T-helper 1 cell treated with Interleukin-12 subunit alpha and Interleukin-12 subunit beta and Interleukin-4 antibody, amounts not matched to agents 30 μg/mL and 1 μg/mL, for 36 hours (primary cell): ENCODE measurements at regions not wholly inside any gene's neighbourhood (a gene's known extent, or its start where the extent isn't known, plus 50 kb on each side); places are given as distances from the start of the nearest gene placed in this dataset.

Experiments
- H3K27ac Mint-ChIP-seq: one replicate; pipeline ENCODE4 v1.8.0; 2021; ENCODE audit warnings: mild to moderate bottlenecking, mixed read lengths
- H3K27me3 Mint-ChIP-seq: one replicate; pipeline ENCODE4 v1.8.0; 2021; ENCODE audit warnings: low read depth, mixed read lengths
- H3K36me3 Mint-ChIP-seq: one replicate; pipeline ENCODE4 v1.8.0; 2021; ENCODE audit warnings: low read depth, mixed read lengths
- H3K4me1 Mint-ChIP-seq: one replicate; pipeline ENCODE4 v1.8.0; 2021; ENCODE audit warnings: low read depth, mixed read lengths
- H3K4me3 Mint-ChIP-seq: one replicate; pipeline ENCODE4 v1.8.0; 2021; ENCODE audit warnings: mild to moderate bottlenecking, moderate library complexity, mixed read lengths
- H3K9me3 Mint-ChIP-seq: one replicate; pipeline ENCODE4 v1.8.0; 2021; ENCODE audit warnings: mixed read lengths

GRCh38 chr7:10824154-10824553, 149.5 kb upstream of the PHF14 start:
- no peaks in the 10 kb centered on the region for H3K36me3 Mint-ChIP-seq
- no peaks in the 10 kb centered on the region for H3K4me1 Mint-ChIP-seq
- no peak overlapping the region for H3K4me3 Mint-ChIP-seq
- H3K27me3 Mint-ChIP-seq: peaks cover 4% of the 10 kb centered on the region
- no peaks in the 10 kb centered on the region for H3K9me3 Mint-ChIP-seq
- no peak overlapping the region for H3K27ac Mint-ChIP-seq

- Mint-ChIP-seq H3K36me3 (no peaks in the 10 kb centered on the region), H3K27me3 (peaks cover 4% of the 10 kb centered on the region), H3K4me1 (no peaks in the 10 kb centered on the region), H3K27ac (no peak overlapping the region), H3K4me3 (no peak overlapping the region), H3K9me3 (no peaks in the 10 kb centered on the region)
Observed at GRCh38 chr7:10838228-10838627, 135.4 kb upstream of the PHF14 start.

- no peak overlapping the region for H3K27ac Mint-ChIP-seq
- H3K9me3 Mint-ChIP-seq: no peaks in the 10 kb centered on the region
- no peaks in the 10 kb centered on the region for H3K4me1 Mint-ChIP-seq
- H3K4me3 Mint-ChIP-seq: no peak overlapping the region
- H3K36me3 Mint-ChIP-seq: no peaks in the 10 kb centered on the region
- H3K27me3 Mint-ChIP-seq: no peaks in the 10 kb centered on the region
Observed at GRCh38 chr7:10845225-10845624, 128.4 kb upstream of the PHF14 start.

- H3K27ac Mint-ChIP-seq: no peak overlapping the region
- no peaks in the 10 kb centered on the region for H3K9me3 Mint-ChIP-seq
- no peaks in the 10 kb centered on the region for H3K36me3 Mint-ChIP-seq
- H3K4me1 Mint-ChIP-seq: no peaks in the 10 kb centered on the region
- H3K27me3 Mint-ChIP-seq: no peaks in the 10 kb centered on the region
- no peak overlapping the region for H3K4me3 Mint-ChIP-seq
Observed at GRCh38 chr7:10855583-10855982, 118.1 kb upstream of the PHF14 start.

- H3K4me1 Mint-ChIP-seq: no peaks in the 10 kb centered on the region
Observed at GRCh38 chr7:10860516-10860915, 113.2 kb upstream of the PHF14 start.

GRCh38 chr7:10863476-10863875, 110.2 kb upstream of the PHF14 start:
- no peaks in the 10 kb centered on the region for H3K27me3 Mint-ChIP-seq
- H3K4me3 Mint-ChIP-seq: no peak overlapping the region
- no peaks in the 10 kb centered on the region for H3K9me3 Mint-ChIP-seq
- no peak overlapping the region for H3K27ac Mint-ChIP-seq
- no peaks in the 10 kb centered on the region for H3K36me3 Mint-ChIP-seq
- H3K4me1 Mint-ChIP-seq: no peaks in the 10 kb centered on the region

More at GRCh38 chr7:10860516-10860915, 113.2 kb upstream of the PHF14 start:
- H3K4me3 Mint-ChIP-seq: no peak overlapping the region
- no peaks in the 10 kb centered on the region for H3K27me3 Mint-ChIP-seq
- H3K27ac Mint-ChIP-seq: no peak overlapping the region
- no peaks in the 10 kb centered on the region for H3K9me3 Mint-ChIP-seq
- no peaks in the 10 kb centered on the region for H3K36me3 Mint-ChIP-seq

- Mint-ChIP-seq H3K27ac (no peak overlapping the region), H3K9me3 (peaks cover 7% of the 10 kb centered on the region), H3K36me3 (no peaks in the 10 kb centered on the region), H3K4me3 (no peak overlapping the region), H3K4me1 (no peaks in the 10 kb centered on the region), H3K27me3 (peaks cover 3% of the 10 kb centered on the region)
Observed at GRCh38 chr7:10874666-10875065, 99.0 kb upstream of the PHF14 start.

GRCh38 chr7:10875080-10875479, 98.6 kb upstream of the PHF14 start:
- no peaks in the 10 kb centered on the region for H3K36me3 Mint-ChIP-seq
- H3K27ac Mint-ChIP-seq: no peak overlapping the region
- peaks cover 7% of the 10 kb centered on the region for H3K9me3 Mint-ChIP-seq
- H3K4me3 Mint-ChIP-seq: no peak overlapping the region
- H3K27me3 Mint-ChIP-seq: peaks cover 3% of the 10 kb centered on the region
- no peaks in the 10 kb centered on the region for H3K4me1 Mint-ChIP-seq

DNA sequence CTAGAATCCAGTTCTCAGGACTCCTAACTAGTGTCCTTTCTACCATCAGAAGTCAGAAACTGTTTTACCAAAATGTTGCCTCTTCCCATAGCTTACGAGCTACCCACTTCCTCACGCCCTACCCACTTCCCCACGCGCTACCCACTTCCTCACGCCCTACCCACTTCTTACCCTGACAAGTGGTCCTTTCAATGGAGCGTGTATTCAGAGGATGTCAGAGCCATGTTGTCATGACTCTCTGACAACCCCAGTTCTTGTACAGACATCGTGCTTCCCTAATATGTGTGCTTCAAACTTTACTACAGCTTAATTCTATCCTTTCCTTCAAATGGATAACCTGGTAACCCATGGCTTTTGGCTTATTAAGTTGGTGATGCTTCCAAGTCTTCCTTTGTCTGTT, 84.8 kb upstream of the PHF14 start:
- Mint-ChIP-seq H3K4me3 (no peak overlapping the region), H3K27me3 (no peaks in the 10 kb centered on the region), H3K9me3 (no peaks in the 10 kb centered on the region), H3K4me1 (peaks cover 11% of the 10 kb centered on the region), H3K27ac (no peak overlapping the region), H3K36me3 (no peaks in the 10 kb centered on the region)

DNA sequence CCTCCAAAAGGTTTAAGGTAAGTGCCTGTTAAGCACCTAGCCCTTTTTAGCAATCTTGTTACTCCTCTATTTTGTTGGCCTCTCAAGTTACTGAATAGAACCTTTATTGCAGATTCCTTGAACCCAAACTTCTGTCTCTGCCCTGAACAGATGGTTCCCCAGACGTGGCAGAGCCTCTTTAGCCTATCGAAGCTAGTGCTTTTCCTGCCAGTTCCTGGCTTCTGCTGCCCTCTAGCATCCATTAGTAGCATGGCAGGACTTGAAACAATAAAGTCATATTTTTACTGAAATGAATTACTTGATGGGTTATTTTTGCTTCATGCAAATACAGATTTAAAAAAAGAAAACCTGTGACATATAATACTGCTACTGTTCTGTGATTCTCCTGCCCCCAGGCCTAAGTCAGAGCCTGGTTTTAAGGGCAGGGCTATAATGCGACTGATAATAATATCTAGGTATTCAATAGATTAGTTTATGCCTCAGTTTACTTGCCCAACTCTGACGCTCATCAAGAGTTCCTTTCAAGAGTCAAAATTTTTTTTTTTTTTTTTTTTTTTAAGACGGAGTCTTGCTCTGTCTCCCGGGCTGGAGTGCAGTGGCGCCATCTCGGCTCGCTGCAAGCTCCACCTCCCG, 84.3 kb upstream of the PHF14 start:
- H3K27ac Mint-ChIP-seq: no peak overlapping the region

GRCh38 chr7:10908600-10908999, 65.1 kb upstream of the PHF14 start:
- no peak overlapping the region for H3K27ac Mint-ChIP-seq
- no peak overlapping the region for H3K4me3 Mint-ChIP-seq
- H3K27me3 Mint-ChIP-seq: no peaks in the 10 kb centered on the region
- peaks cover 4% of the 10 kb centered on the region for H3K9me3 Mint-ChIP-seq
- H3K4me1 Mint-ChIP-seq: no peaks in the 10 kb centered on the region
- H3K36me3 Mint-ChIP-seq: no peaks in the 10 kb centered on the region

More for the DNA sequence above, 84.3 kb upstream of the PHF14 start:
- Mint-ChIP-seq H3K4me1 (peaks cover 11% of the 10 kb centered on the region), H3K27me3 (no peaks in the 10 kb centered on the region), H3K4me3 (no peak overlapping the region), H3K36me3 (no peaks in the 10 kb centered on the region), H3K9me3 (no peaks in the 10 kb centered on the region)

GRCh38 chr7:10910447-10910846, 63.2 kb upstream of the PHF14 start:
- no peaks in the 10 kb centered on the region for H3K4me1 Mint-ChIP-seq
- H3K9me3 Mint-ChIP-seq: peaks cover 4% of the 10 kb centered on the region
- no peak overlapping the region for H3K4me3 Mint-ChIP-seq
- H3K36me3 Mint-ChIP-seq: no peaks in the 10 kb centered on the region
- no peak overlapping the region for H3K27ac Mint-ChIP-seq
- H3K27me3 Mint-ChIP-seq: peaks cover 6% of the 10 kb centered on the region

DNA sequence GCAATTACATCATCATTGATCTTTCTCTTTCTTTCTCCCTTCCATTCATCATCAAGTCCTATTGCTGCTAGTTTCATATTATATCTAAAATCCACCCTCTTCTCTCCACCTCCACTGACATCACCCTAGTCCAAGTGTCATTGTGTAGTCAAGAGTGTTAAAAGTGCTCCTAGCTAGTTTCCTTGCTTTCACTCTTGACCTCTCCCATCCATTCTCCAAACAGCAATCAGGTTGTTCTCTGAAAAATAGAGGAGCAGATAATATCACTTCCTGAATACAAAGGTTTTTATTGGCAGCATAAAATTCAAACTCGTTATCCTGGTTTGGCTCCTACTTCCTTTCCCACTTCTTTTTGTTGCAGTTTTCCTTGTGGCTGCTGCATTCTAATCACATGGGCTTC, 61.6 kb upstream of the PHF14 start:
- H3K4me1 Mint-ChIP-seq: no peaks in the 10 kb centered on the region
- no peak overlapping the region for H3K4me3 Mint-ChIP-seq
- no peak overlapping the region for H3K27ac Mint-ChIP-seq
- H3K27me3 Mint-ChIP-seq: peaks cover 6% of the 10 kb centered on the region
- no peaks in the 10 kb centered on the region for H3K36me3 Mint-ChIP-seq
- H3K9me3 Mint-ChIP-seq: peaks cover 4% of the 10 kb centered on the region

DNA sequence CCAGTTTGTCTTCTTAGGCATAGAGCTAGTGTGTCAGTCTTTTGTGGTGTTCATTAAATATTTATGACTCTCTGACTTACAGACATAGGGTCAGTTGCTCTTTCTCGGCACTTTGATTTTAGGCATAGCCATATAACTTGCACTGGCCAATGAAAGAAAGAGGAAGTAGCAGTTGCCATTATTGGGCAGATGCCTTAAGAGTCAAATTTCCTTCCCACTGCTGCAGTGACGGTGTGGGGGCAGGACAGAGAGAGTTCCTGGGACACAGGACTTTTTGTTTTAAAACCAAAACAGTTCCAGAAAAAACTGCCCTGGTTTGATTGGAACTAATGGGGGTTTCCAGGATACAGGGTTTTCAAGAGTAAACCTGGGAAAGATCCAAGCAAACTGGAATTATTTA, 60.2 kb upstream of the PHF14 start:
- peaks cover 12% of the 10 kb centered on the region for H3K27me3 Mint-ChIP-seq
- no peaks in the 10 kb centered on the region for H3K36me3 Mint-ChIP-seq
- peaks cover 4% of the 10 kb centered on the region for H3K9me3 Mint-ChIP-seq
- no peaks in the 10 kb centered on the region for H3K4me1 Mint-ChIP-seq
- H3K27ac Mint-ChIP-seq: no peak overlapping the region
- H3K4me3 Mint-ChIP-seq: no peak overlapping the region

- peaks cover 12% of the 10 kb centered on the region for H3K27me3 Mint-ChIP-seq
- H3K4me1 Mint-ChIP-seq: no peaks in the 10 kb centered on the region
- H3K4me3 Mint-ChIP-seq: no peak overlapping the region
- no peaks in the 10 kb centered on the region for H3K36me3 Mint-ChIP-seq
- H3K27ac Mint-ChIP-seq: no peak overlapping the region
- no peaks in the 10 kb centered on the region for H3K9me3 Mint-ChIP-seq
Observed at GRCh38 chr7:10918093-10918590, 55.5 kb upstream of the PHF14 start.

- Mint-ChIP-seq H3K27me3 (peaks cover 6% of the 10 kb centered on the region), H3K9me3 (no peaks in the 10 kb centered on the region), H3K4me1 (no peaks in the 10 kb centered on the region)
Observed at GRCh38 chr7:10919923-10920322, 53.7 kb upstream of the PHF14 start.

More at GRCh38 chr7:10919923-10920322, 53.7 kb upstream of the PHF14 start:
- Mint-ChIP-seq H3K4me3 (no peak overlapping the region), H3K36me3 (no peaks in the 10 kb centered on the region), H3K27ac (no peak overlapping the region)
